ENCODE measurements at regions not wholly inside any gene's neighbourhood (a gene's known extent, or its start where the extent isn't known, plus 50 kb on each side); places are given as distances from the start of the nearest gene placed in this dataset.
"Not testable (repeated sequence)": the region's sequence is repeated elsewhere in the genome, so short reads cannot be mapped to it uniquely, and the experiment has no call there.

DNA sequence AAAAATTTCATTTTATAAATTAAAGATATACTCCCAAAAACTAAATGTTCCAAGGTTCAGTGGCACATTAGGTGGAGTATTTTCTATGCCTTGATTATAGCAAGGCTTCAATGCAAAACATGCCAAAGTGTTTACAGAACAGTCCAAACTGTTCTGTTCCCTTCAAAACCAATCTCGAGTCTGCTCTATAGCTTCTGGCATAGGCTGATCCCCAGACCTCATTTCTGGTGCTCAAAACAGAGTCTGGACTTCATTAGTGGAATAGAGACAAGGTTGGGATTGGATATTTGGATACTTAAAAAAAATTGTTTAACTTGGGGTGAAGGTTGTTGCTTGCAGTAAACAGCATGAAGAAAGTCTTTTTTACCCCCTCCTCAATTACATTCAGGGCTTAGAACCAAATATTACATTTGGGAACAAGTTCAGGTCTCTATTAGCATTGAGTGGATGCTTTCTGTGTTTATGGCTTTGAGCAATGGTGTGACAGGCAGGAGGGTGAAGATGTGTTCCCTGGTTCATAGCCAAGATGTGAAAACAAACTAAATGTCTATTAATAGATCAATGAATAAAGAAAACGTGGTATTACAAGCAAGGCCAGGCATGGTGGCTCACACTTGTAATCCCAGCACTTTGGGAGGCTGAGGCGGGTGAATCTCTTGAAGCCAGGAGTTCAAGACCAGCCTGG is 208.1 kb upstream of the RND3 start:
- no peak for DNase-seq

DNA sequence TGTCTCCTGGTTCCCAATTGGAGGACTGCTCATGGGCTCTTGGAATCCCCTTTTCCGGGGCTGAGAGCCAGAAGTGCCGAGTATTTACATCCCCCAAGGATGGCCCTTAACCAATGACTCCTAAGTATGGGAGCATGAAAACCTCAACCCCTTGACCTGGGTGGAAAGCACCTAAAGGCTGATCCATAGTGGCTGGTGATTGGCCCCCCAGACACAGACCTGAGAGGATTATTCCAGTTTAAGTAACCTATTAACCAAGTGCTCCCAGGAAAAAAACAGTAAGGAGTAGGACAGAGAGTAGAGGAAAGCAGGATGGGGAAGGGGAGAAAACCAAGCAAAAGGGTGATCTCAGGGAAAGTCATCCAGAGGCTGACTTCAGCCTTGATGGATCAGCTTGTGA is 206.1 kb upstream of the RND3 start:
- no peak for DNase-seq

DNA sequence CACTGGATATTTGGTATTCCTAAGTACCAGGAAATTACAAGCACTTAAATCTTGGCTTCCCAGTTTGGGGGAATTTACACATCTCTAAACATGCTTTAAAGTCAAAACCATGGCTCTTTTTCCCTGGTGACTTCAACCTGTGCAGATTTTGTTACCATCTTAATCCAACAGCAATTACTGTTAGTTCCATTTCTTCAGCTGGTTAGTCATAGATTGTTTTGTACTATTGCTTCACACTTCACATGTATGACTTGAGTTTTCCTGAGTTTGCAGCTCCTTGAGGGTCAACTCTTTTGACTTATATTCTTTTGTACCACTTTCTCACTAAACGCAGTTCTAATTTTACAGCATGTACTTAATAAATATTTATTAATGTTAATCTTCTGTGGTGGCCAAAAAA is 203.4 kb upstream of the RND3 start:
- DNase-seq = no peak

DNA sequence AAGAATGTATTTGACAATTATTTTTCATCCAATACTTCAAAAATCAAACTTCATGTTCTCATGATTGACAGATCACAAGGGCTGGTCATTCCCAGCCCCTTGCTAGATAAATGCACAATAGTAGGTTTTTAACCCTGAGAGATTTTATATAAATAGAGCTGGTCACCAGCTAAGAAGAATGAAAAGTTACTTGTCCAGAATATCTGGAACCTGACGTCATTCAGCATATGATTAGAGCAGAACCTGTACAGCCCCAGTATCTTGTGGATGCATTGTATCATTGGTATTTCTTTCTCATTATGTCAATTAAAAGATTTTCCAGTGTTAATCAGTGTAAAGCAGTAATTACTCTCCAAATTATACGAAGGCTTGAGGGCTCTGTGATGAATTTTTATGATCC is 202.8 kb upstream of the RND3 start:
- DNase-seq = no peak

DNA sequence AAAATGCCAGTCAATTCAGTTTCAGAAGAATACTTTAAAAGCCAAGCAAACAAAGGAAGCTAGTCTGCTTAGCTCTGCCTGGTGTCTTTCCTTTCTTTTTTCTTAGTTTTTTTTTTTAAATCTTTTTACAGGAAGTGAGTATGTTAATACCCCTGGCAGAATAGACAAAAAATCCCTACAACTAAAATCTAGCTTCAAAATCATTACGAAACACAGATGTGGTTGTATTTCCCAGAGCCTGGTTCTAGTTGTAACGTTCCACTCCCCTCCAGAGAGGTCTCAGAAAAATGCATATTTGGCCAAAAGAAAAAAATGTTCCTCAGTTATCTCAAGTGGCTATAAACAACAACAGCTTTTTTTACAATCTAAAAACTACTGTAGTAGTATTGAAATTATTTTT is 202.1 kb upstream of the RND3 start:
- DNase-seq = no peak

DNA sequence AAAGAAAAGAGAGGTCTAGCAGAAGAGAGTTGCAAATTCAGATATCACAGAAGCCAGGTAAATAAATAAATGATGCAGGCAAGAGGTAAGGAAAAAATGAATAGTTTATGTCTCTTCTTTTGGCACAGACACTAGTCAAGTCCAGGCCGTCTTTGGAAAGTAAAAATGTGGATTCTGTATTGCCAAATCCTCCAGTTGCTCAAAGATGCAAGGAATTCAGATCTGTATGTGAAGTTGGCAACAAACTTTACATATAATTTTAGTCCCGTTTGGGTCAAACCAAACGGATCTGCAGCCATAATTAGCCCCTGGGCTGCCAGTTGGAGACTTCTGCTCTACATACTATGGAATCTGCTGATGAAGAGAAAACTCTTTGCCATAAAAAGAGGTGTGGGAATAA is 200.5 kb upstream of the RND3 start:
- no peak for DNase-seq

DNA sequence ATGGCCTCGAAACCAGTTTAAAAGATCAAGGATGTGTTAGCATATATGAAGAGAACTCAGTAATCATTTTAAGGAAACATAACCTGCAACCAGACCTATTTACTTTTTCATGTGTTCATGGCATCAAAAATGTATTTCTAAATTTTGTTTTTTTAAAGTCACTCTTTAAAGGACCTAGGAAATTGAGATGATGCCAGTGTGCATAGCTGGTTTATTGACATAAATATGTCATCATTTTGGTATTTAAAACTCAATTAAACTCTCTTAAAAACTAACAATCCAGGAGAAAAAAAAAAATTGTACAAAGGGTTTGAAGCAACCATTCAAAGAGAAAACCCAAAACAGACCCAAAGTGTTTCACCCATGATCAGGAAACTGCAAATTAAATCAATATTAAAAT is 198.9 kb upstream of the RND3 start:
- DNase-seq = no peak

DNA sequence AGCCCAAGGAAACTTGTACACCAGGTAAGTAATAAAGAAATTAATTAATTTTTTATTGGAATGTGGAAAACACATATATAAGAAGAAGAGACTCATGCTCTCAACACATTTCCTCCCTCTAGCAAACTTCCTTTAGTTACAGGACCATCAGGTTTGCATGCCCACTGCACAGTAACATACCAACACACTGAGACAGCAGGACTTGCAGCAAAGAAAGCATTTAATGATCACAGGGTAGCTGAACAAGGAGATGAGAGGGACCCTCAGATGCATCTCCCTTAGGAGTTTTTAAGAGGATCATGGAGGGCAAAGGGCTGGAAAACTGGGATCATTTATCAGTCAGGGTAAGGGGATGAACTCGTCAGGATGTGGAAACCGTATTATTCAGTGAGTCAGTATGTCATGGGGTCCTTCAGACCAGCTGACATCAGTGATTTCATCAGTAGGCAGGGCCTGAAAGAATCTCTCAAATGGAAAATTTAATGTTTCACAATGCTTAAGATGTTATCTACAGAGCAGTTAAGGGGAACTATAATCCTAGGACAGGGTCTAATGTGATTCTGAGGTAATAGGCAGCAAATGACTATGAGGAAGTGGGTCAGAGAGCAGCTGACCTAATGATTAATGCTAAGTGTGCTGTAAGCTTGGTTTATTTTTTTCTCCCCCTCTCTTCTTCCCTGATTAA is 193.8 kb upstream of the RND3 start:
- no peak for DNase-seq

DNA sequence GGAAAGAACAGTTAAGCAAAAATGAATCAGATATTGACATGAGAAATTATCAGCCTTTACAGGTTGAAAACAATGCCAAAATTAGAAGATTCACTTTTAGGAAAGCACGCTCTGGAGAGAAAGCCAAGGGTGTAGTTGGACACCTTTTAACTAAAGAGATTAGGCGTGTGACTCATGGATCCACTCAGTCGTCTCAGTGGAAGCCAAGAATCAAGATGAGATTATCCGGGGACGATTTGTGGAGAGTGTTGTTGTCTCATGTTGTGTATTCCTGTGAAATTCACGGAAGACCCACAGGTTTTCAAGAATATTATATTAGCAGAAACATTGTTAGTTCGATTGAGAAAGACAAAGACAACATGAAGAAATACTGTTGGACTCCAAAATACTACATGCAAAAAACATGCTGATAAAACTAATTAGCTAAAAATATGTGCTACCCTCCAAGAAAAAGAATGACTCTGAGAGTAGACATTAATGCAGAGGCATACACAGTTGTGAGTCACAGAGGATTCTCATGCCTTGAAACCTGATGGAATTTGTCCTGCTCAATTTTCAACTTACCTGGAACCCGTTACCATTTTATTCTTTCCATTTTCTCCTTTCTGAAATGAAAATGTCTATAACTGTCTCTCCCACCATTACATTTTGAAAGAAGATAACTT is 192.1 kb upstream of the RND3 start:
- no peak for DNase-seq

DNA sequence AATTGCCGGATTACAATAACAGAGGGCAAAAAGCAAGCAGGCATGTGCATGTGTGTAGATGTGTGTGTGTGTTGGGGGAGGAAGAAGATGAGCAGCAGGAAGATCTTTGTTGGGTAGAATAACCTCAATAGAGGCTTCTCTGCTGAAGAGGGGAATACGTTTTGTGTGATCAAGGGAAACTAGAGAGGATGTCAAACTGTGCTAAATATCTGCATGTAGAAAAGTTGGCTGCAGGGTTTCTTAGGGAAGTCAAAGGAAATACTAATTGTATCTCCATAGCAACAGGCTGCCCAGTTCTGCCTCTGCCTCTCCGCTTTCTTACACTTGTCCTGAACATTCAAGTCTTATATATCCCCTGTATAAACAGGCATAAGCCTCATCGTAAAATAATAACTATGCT is 190.1 kb upstream of the RND3 start:
- DNase-seq = no peak

DNA sequence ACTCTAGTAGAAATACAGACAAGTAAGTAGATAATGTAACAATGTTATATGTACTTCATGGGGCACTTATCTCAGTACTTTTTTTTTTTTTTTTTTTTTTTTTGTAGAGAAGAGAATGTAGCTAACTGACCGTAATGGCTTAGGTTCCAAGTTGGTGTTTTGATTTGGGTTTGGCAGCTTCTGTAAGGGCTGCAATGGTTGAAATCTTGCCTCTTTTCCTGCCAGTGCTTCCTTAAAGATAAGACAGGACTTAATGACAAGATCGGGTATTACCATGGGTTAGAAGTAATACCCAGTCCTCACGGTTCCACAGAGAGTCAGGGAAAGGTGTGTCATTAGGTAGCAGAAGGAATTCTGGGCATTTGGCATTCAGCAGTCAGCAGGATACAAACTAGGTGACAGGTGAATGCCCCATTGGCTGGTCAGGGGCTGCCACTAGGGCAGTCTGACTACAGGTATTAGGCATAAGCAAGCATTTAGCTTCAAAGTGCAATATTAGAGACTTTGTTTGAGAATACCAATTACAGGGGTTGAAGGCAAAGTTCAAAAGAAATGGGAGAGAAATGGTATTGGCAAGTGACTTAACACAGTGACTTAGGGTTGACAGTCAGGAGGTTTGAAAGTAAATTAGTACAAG is 189.4 kb upstream of the RND3 start:
- no peak for DNase-seq

DNA sequence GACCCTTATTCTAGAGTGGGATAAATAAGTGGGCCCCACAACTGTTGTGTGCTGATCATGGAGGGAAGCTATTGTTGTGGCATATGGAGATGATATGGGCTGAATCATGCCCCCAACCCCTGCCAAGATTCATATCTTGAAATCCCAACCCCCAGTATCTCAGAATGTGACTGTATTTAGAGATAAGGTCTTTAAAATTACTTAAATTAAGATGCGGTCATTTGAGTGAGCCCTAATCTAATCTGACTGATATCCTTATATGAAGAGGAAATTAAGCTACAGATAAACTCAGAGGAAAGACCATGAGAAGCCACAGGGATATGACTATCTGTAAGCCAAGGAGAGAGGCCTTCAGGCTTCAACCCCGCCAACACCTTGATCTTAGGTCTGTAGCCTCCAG is 188.3 kb upstream of the RND3 start:
- DNase-seq = no peak

DNA sequence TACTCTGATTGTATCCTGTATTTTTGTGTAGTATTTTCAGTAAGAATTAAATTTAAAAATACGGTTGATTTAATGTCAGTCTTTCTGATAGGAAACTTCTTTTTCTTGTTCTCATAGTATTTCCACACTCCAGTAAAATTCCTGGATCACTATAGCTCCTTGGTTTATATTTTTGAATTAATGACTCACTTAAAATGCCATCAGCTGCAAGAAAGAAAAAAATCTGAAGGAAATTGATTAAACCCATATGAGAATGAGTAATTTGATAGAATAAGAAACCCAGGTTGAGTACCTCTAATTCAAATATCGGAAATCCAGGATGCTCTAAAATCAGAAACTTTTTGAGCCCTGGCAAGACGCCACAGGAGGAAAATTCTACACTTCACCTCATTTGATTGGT is 186.8 kb upstream of the RND3 start:
- DNase-seq = no peak

DNA sequence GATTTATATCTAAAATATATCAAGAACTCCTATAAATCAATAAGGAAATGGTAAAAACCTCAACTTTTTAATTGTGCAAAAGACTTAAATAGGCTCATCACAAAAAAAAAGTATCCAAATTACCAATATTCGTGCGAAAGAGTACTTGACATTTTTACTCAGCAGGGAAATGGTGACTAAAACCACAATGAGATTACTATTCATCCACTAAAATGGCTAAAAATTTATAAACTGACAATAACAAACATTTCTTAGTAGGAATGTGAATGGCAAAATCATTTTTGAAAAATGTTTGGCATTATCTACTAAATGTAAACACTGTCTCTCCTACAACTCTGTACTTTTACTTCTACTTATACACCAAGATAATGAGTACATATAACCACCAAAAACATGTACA is 184.8 kb upstream of the RND3 start:
- DNase-seq = no peak

DNA sequence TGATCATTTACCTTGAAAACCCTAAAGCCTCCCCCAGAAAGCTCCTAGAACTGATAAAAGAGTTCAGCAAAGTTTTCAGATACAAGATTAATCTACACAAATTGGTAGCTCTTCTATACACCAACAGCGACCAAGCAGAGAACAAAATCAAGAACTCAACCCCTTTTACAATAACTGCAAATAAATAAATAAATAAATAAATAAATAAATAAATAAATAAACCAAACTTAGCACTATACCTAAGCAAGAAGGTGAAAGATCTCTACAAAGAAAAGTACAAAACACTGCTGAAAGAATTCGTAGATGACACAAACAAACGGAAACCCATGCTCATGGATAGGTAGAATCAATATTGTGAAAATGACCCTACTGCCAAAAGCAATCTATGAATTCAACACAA is 182.0 kb upstream of the RND3 start:
- DNase-seq = no peak

DNA sequence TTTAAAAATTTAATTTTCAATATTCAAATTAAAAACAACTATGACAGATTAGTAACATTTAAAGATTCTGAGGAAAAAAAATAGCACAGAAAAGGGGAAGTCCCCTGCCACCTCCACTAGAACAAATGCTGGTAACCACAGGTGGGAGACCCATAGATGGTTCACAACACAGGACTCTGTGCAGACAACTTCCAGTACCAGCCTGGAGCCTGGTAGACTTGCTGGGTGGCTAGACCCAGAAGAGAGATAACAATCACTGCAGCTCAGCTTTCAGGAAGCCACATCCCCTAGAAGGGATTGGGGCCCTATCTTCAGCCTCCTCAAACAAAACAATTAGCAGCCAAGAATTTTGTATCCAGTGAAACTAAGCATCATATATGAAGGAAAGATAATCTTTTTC is 179.6 kb upstream of the RND3 start:
- not testable (repeated sequence) for DNase-seq

DNA sequence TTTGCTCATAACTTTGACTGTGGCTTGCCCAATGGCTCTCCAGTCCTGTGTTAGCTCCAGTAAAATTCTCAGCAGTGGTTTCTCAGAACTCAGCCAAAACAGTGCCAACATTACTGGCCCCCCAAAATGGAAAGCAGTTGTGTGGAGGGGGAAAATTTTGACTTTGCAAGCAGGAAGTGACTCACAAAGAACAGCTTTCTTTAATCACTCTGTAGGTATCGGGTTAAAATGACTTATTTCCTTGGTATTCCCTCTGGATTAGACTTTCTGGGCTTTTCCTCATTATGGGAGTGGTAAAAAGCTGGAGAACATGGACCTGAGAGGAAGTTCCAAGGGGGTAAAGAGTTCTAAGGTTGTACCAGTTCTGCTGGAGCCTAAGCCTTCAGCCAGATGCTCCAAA is 175.7 kb upstream of the RND3 start:
- no peak for DNase-seq

DNA sequence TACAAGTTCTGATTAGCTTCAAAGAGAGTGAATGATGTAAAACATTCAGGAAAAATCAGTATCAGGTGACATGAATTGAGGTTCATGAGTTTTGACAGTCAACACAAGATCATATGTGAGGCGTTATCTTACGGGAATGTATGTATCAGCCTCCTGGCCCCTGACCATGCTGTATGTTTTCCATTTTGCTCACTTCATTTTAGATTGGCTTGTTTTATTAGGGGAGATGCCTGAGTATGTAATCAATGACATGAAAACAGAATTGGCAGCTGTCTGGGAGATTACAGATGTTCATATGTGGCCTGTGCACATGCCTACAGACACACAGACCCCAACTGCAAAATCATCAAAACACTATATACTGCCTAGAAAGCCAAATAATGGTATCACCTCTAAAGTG is 168.5 kb upstream of the RND3 start:
- DNase-seq = no peak

DNA sequence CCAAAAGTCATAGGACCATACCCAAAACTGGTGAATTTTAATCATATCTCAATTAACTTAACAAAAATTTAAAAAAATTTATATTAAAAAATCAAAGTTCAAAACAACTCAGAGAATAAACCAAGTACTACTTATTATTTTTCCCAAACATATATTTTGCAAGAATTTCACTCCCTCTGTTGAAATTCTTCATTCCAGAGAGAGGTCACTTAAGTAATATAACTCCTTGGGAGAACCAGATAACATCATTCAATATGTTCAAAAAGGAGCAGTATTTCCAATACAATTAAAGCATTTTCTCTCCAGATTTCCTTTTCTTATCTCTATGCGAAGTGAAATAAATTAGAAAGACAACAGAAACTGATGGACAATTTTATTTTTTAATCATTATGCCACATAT is 165.9 kb upstream of the RND3 start:
- DNase-seq = no peak

DNA sequence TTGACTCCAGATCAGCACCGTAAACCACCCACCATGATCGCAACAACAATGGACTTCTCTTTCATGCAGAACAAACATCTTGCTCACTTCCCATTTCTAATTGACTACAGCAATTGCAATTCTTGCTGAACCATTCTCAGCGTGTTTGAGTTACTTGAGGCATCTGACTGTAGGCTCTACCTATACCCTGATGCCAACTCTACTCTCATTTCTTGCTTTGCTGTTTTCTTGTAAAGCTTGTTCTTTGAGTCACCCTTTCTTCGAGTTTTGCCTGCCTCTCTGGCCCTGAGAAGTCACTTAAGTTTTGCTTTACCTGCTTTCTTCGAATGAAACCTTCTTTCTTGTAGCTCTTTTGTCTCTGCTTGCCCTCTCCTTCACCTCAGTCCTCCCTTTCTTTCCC is 160.5 kb upstream of the RND3 start:
- no peak for DNase-seq

DNA sequence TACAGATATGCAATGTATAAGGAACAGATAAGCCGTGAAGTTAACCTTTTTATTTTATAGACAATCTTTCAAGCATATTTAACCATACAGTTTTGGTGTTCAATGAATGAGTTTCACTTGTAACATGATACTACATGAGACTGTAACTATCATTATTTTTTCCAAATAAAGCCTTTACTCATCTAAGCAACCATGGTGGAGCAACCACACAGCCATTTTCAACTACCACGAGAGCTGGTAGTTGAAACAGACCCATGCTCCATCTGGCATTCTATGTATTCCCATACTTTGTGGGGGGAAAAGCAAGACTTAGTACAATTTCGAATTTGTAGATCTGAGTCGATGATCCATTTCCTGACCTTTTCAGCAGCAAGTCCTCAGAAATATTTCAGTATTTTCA is 159.3 kb upstream of the RND3 start:
- no peak for DNase-seq

DNA sequence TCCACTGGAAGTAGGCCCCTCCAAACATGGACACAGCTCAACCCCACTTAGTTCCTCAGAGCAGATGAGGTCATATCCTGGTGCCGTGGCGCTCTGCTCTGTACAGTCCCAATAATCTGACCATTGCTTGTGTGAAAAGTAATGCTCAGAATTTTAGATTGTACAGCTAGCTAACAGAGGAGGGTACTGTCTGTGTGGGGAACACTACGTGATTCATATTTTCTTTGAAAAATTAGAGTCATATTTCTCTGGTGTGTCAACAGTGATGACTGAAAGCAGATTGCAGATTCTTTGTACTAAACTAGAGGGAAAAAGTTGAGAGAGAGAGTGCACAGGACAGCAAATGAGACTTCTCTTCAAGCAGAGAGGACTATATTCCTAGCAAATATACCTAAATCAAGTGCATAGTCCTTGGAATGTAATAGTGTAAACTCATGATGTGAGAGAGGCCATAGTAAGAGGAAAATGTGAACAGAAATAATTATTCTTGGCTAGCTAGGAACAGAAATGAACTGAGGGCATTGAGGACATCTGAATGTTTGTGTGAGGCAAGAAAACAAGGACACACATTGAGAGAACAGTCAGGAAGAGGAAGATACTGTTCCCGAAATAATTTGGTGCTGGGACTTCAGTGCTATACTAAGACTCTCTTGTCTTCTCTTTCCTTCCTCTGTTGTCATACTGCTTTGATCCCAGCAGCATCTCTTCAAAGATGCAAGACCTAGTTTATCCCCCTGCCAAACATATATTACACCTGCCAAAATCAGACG is 157.0 kb upstream of the RND3 start:
- DNase-seq = no peak

DNA sequence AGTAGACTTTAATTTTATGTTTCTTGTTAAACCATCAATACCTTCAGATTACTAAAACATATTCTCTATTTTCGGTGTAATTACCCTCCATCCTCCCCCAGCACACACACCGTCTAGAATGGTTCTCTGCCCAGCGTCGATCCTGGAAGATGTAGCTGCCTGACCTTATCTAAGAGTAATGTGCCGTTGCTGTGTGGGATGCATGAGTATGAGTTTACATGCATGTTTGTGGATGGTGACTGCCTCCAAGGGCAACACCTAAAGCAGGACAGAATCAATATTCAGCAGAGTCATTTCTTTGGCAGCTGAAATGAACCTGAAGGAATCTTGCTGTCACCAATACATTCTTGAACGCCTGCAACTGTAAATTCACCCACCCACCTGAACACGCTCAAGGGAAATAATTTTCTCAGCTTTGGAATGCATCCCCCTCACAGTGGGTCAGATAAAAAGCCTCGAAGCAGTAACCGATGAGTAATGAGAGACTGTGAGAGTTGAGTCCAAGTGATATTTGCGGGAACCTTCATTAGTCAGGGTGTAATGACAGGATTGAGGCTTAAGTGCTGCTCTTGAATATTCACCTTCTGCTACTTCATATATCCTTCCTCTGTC is 155.8 kb upstream of the RND3 start:
- no peak for DNase-seq

Data from RPMI8226 (cell line).